GM10248 (cell line): ENCODE measurements at regions not wholly inside any gene's neighbourhood (a gene's known extent, or its start where the extent isn't known, plus 50 kb on each side); places are given as distances from the start of the nearest gene placed in this dataset.

Experiments
- CTCF ChIA-PET: fragments of 300-600 bp; sonication (Branson Sonifier 250); formaldehyde crosslinking; extraction: SDS; loops from one replicate; lab custom pipeline; 2021; ENCODE audit warnings: antibody characterized with exemption; lab: Yijun Ruan, JAX
- POLR2A ChIA-PET: fragments of 350-650 bp; sonication (Branson Sonifier 250); formaldehyde crosslinking; extraction: SDS; loops from one replicate; lab custom pipeline; 2020; ENCODE audit warnings: antibody characterized with exemption; lab: Yijun Ruan, JAX
- DNase-seq: peaks from one replicate; pipeline ENCODE4 v3.0.0; 2012; ENCODE audit errors: extremely low spot score
- CTCF ChIP-seq: IDR thresholded peaks from 2 replicates; pipeline ENCODE4 v1.5.1; 2012; ENCODE audit warnings: mild to moderate bottlenecking, low read depth; ENCODE audit errors: extremely low read depth, missing control alignments, control extremely low read depth

DNA sequence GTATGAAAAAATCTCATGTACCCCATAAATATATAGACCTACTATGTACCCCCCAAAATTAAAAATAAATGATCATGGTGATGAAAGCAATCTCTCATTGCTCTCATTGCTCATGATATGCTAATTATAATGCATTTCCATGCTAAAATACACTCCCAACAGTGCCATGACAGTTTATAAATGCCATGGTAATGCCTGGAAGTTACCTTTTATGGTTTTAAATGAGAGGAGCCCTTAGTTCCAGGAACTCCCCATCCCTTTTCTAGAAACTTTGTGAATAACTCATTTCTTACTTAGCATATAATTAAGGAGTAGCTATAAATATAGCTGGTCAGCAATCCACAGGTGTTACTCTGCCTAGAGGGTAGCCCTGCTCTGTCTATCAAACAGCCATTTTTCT is 166.1 kb upstream of the RGS18 start:
- ChIA-PET POLR2A (no interaction called here), CTCF (no interaction called here)
- TF ChIP-seq CTCF: no peak
- DNase-seq: no peak

DNA sequence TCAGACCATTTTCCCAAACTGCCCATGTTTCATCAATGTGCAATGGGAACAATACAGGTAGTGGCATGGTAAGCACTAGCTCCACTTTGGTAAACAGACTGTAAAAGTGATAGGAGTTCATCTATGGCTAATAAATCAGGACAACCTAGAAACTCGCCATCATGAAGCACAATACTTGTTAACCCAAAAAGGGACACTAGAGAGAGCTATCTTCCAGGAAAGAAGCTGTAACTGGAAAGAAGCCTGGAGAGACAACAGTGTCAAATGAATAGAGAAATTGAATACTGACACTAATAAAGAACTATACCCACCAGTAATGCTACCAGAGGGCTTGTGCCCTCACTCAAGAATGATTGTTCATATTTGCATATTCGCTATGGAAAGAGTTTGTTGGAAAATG is 164.7 kb upstream of the RGS18 start:
- TF ChIP-seq CTCF: no peak
- DNase-seq: no peak
- ChIA-PET CTCF (interaction anchor here (2.0 kb wide), 1 partner anchor 16 kb away, joined by 7 read pairs; no protein-coding TSS in a partner anchor), POLR2A (no interaction called here)

DNA sequence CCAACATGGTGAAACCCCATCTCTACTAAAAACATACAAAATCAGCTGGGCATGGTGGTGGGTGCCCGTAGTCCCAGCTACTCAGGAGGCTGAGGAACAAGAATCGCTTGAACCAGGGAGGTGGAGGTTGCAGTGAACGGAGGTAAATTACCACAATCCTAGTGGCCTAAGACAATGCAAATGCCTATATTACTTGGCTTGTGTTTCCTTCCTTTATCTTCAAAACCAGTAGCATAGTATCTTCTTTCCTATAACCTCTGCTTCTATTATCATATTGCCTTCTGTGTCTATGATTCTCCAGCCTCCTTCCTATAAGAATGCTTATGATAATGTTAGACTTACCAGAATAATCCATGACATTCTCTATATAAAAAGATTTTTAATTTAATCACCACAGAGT is 156.2 kb upstream of the RGS18 start:
- no peak for DNase-seq
- TF ChIP-seq CTCF: no peak
- ChIA-PET POLR2A (no interaction called here), CTCF (no interaction called here)

- TF ChIP-seq CTCF: no peak
- ChIA-PET CTCF (no interaction called here), POLR2A (no interaction called here)
- DNase-seq: no peak
Observed at GRCh38 chr1:192003295-192004077, 154.8 kb upstream of the RGS18 start.

GRCh38 chr1:192005976-192006375 is 152.3 kb upstream of the RGS18 start:
- POLR2A ChIA-PET: no interaction called here
- CTCF ChIA-PET: no interaction called here
- no peak for TF ChIP-seq CTCF
- no peak for DNase-seq

GRCh38 chr1:192008281-192008825 is 149.9 kb upstream of the RGS18 start:
- POLR2A ChIA-PET: no interaction called here
- TF ChIP-seq CTCF: no peak
- CTCF ChIA-PET: interaction anchor here (2.1 kb wide), 1 partner anchor 15 kb away, joined by 7 read pairs; no protein-coding TSS in a partner anchor
- DNase-seq: no peak
